ENCODE measurements at regions not wholly inside any gene's neighbourhood (a gene's known extent, or its start where the extent isn't known, plus 50 kb on each side); places are given as distances from the start of the nearest gene placed in this dataset.

GRCh38 chr16:5903153-5903552, 805.6 kb upstream of the EEF2KMT start:
- TF ChIP-seq CTCF (IDR thresholded peaks at IDR 0.05), result no peak
- no peak for TF ChIP-seq POLR2A (IDR thresholded peaks at IDR 0.05)
